ENCODE measurements at regions not wholly inside any gene's neighbourhood (a gene's known extent, or its start where the extent isn't known, plus 50 kb on each side); places are given as distances from the start of the nearest gene placed in this dataset.

GRCh38 chr4:58761563-58761962 is 1651.4 kb upstream of the IGFBP7 start:
- no peak for TF ChIP-seq CTCF (conservative IDR thresholded peaks at IDR 0.05 in 1 of 2, IDR thresholded peaks at IDR 0.05 in 1 of 2; ENCODE audit: extremely low read depth in 1 of 2, insufficient read depth in 1 of 2, low read depth in 1 of 2, low read length in 2 of 2)
- TF ChIP-seq EZH2 (IDR thresholded peaks at IDR 0.05; ENCODE audit: borderline replicate concordance, low read length): no peak
